ENCODE measurements at regions not wholly inside any gene's neighbourhood (a gene's known extent, or its start where the extent isn't known, plus 50 kb on each side); places are given as distances from the start of the nearest gene placed in this dataset.

DNA sequence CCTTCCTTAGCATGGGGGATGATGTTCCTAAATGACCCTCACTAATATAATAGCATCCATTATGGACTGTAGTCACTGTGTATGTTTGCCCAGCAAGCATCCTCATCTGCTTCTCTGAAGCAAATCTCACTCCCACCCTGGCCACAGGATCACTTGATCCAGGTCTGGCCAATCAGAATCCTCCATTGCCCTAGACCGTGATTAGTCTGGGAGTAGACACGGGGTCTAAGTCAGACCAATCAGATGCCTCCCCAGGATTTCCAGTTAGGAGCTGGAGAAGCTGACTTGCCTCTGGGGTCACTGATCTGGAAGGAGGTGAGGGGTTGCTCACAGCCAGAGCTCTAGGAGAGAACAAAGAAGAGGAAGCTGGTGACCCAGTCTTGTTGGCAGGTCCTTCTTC, 153.9 kb downstream of the DHX35 start:
- TF ChIP-seq CTCF (IDR thresholded peaks at IDR 0.05) (no peak), NFATC4 (CRISPR knock-in tag; IDR thresholded peaks at IDR 0.05) (no peak), CREB1 (CRISPR knock-in tag; IDR thresholded peaks at IDR 0.05) (no peak), USF2 (CRISPR knock-in tag; IDR thresholded peaks at IDR 0.05) (no peak)
- TF ChIP-seq, protein P1, sequence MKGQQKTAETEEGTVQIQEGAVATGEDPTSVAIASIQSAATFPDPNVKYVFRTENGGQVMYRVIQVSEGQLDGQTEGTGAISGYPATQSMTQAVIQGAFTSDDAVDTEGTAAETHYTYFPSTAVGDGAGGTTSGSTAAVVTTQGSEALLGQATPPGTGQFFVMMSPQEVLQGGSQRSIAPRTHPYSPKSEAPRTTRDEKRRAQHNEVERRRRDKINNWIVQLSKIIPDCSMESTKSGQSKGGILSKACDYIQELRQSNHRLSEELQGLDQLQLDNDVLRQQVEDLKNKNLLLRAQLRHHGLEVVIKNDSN (CRISPR knock-in tag; IDR thresholded peaks at IDR 0.05): no peak

All from WTC11 (cell line).